Stimulated activated CD8-positive, alpha-beta memory T cell treated with anti-CD3 and anti-CD28 coated beads, Interleukin-15, amount 100 ng/mL, for 48 hours (primary cell): ENCODE measurements at regions not wholly inside any gene's neighbourhood (a gene's known extent, or its start where the extent isn't known, plus 50 kb on each side); places are given as distances from the start of the nearest gene placed in this dataset.
"Not testable (repeated sequence)": the region's sequence is repeated elsewhere in the genome, so short reads cannot be mapped to it uniquely, and the experiment has no call there.

Experiments used
- DNase-seq, 2 donors: peaks; one replicate each; pipeline ENCODE4 v3.0.0-alpha.2; 2020; ENCODE audit warnings: low read depth in 2 of 2

DNA sequence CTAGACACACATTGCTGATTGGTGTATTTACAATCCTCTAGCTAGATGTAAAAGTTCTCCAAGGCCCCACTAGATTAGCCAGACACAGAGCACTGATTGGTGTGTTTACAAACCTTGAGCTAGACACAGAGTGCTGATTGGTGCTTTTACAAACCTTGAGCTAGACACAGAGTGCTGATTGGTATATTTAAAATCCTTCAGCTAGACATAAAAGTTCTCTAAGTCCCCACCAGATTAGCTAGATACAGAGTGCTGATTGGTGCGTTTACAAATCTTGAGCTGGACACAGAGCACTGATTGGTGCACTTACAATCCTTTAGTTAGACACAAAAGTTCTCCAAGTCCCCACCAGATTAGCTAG lies 63.8 kb upstream of the DDHD1 start:
- DNase-seq, result not testable (repeated sequence)

- not testable (repeated sequence) for DNase-seq
Measured at GRCh38 chr14:53216478-53216877, 63.4 kb upstream of the DDHD1 start.

- no peak for DNase-seq
Measured at GRCh38 chr14:53215101-53215500, 62.0 kb upstream of the DDHD1 start.

DNA sequence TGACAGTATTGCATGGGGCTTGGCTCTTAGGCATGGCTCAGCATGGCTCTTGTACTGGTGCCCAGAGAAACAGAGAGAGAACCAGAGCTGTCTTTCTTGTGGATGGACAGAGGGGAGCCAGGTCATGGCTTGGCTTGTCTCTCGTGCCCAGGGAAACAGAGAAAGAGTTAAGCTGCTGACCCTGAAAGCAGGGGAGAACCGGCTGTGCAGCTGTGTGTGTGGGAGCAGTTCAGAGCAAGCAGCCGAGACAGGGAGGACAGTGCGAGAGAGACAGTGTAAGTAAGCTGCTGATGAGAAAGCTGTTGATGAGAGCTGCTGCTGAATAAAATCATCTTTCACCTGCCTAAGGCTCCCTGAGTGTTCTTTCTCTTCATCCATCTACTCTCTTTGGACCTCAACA lies 61.3 kb upstream of the DDHD1 start:
- no peak for DNase-seq

GRCh38 chr14:53213761-53214160 lies 60.6 kb upstream of the DDHD1 start:
- DNase-seq, result no peak

GRCh38 chr14:53209370-53209769 lies 56.2 kb upstream of the DDHD1 start:
- no peak for DNase-seq
